ENCODE measurements at regions not wholly inside any gene's neighbourhood (a gene's known extent, or its start where the extent isn't known, plus 50 kb on each side); places are given as distances from the start of the nearest gene placed in this dataset.

DNA sequence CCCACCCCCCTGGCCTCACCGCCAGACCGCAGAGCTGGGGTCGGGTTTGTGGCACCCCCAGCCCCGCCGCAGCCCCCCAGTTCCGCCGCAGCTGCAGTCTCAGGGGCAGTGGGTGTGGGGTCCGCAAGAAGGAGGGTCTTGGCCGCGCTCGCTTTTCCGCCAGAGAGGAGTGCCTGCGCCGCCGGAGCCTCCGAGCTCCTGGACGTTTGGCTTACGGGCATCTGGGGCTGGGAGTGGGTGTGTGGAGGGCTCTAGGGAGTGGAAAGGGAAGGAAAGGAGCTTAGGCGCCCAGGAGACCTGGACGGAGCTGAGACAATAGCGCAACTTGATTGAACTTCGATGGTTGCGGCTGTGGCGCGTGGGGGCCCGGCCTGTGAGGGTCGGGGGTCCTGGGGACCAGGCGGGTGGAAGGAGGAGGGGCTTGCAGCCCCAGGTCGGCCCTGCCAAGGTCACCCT is 88.8 kb upstream of the IPO9 start:
- intact Hi-C loops (cut with DNase I; ENCODE audit: low total_unique reads): no loop called here
- no peaks in the 10 kb centered on the region for H3K36me3 ChIP-seq
- H3K27me3 ChIP-seq: no peaks in the 10 kb centered on the region
- DNase-seq (ENCODE audit: low spot score in 2 of 2): no peak
- H3K27ac ChIP-seq: peak overlapping the region; percentile 74 to 84
- TF ChIP-seq POLR2AphosphoS5 (IDR thresholded peaks at IDR 0.05): no peak
- TF ChIP-seq, protein P1, sequence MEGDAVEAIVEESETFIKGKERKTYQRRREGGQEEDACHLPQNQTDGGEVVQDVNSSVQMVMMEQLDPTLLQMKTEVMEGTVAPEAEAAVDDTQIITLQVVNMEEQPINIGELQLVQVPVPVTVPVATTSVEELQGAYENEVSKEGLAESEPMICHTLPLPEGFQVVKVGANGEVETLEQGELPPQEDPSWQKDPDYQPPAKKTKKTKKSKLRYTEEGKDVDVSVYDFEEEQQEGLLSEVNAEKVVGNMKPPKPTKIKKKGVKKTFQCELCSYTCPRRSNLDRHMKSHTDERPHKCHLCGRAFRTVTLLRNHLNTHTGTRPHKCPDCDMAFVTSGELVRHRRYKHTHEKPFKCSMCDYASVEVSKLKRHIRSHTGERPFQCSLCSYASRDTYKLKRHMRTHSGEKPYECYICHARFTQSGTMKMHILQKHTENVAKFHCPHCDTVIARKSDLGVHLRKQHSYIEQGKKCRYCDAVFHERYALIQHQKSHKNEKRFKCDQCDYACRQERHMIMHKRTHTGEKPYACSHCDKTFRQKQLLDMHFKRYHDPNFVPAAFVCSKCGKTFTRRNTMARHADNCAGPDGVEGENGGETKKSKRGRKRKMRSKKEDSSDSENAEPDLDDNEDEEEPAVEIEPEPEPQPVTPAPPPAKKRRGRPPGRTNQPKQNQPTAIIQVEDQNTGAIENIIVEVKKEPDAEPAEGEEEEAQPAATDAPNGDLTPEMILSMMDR (IDR thresholded peaks at IDR 0.05): no peak
- TF ChIP-seq POLR2A (IDR thresholded peaks at IDR 0.05): no peak
- H3K4me1 ChIP-seq: peaks cover 2 to 7% of the 10 kb centered on the region in 2 donors
- H3K4me3 ChIP-seq: peak overlapping the region; percentile 69 to 84 (median 70)
- H3K9me3 ChIP-seq: no peaks in the 10 kb centered on the region

DNA sequence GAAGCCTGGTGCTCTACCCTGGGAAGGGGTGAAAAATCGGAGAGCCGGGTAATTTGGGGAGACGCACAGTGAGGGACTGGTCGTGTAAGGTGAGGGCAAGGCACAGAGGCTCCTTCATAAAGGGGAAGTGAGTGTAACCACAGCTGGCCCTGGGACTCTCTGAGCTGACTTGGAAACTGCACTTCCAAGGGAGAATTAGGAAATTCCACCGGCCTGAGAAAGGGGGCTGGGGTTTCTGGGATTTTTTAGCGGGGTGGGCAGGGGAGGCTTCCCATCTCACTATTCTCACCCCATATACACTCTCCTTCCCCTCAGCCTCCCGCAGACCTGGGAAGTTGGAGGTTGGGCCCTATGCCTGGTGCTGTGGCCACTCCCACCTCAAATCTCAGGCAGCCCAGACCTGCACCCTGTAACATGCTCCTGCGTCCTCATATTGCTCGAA is 88.3 kb upstream of the IPO9 start:
- intact Hi-C loops (cut with DNase I; ENCODE audit: low total_unique reads): no loop called here
- TF ChIP-seq POLR2AphosphoS5 (IDR thresholded peaks at IDR 0.05) (no peak), POLR2A (IDR thresholded peaks at IDR 0.05) (no peak)
- TF ChIP-seq, protein P1 (IDR thresholded peaks at IDR 0.05): no peak
- Histone ChIP-seq H3K9me3 (no peaks in the 10 kb centered on the region), H3K27me3 (no peaks in the 10 kb centered on the region), H3K4me1 (peaks cover 2 to 7% of the 10 kb centered on the region in 2 donors), H3K36me3 (no peaks in the 10 kb centered on the region), H3K27ac (peak overlapping the region; percentile 74 to 84), H3K4me3 (peak overlapping the region; percentile 69 to 84 (median 70))
- no peak for DNase-seq (ENCODE audit: low spot score in 2 of 2)

DNA sequence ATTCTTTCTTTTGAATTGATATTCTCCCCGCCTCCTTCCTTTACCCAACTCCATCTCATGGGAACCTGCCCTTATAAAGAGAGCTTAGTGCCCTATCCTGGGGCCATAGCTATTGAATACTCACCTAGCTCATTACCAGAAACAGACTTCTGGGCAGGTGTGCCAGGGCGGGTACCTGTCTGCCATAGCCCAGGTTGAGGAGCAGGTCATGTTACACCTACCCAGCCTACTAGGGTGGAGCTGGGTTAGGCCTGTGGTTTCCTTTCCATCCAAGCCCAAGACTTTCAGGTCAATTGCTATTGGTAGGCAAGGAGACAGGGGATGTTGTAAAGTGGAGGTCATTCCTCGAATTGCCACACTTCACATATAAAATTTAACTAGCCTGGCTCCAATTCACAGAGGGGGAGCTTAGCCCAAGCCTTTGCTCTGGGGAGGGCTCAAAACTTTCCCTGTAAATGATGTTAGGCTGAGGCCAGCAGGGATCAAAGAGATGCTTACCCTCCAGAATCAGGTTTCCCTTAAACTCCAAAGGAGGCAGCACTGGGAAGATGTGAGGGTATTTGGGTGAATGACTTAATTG is 87.1 kb upstream of the IPO9 start:
- Histone ChIP-seq H3K9me3 (no peaks in the 10 kb centered on the region), H3K36me3 (no peaks in the 10 kb centered on the region), H3K27ac (peak overlapping the region in 1 of 2 donors; percentile 14), H3K4me3 (no peak overlapping the region), H3K4me1 (peaks cover 2 to 7% of the 10 kb centered on the region in 2 donors), H3K27me3 (no peaks in the 10 kb centered on the region)
- TF ChIP-seq POLR2A (IDR thresholded peaks at IDR 0.05) (no peak), POLR2AphosphoS5 (IDR thresholded peaks at IDR 0.05) (no peak)
- TF ChIP-seq, protein P1 (IDR thresholded peaks at IDR 0.05): no peak
- no peak for DNase-seq (ENCODE audit: low spot score in 2 of 2)
- intact Hi-C loops (cut with DNase I; ENCODE audit: low total_unique reads): no loop called here

DNA sequence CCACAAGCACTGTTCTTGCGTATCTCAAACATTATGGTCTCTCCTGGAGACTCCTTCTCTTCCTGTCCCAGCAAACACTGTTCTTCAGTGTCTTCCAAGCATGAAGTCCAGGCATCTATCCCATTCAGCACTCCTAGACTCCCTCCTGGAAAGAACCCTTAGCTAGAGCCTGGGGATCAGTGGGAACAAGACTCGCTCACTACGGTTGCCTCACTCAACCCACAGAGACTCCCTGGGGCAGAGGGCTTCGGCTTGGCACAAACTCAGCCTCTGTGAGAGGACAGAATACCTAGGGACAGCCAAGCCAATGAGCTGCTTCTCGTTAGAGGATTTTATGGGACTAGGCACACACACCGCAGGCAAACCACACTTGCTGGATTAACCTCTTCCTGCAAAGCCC is 86.5 kb upstream of the IPO9 start:
- intact Hi-C loops (cut with DNase I; ENCODE audit: low total_unique reads): no loop called here
- H3K4me3 ChIP-seq: no peak overlapping the region
- no peaks in the 10 kb centered on the region for H3K27me3 ChIP-seq
- no peak for DNase-seq (ENCODE audit: low spot score in 2 of 2)
- no peaks in the 10 kb centered on the region for H3K36me3 ChIP-seq
- H3K9me3 ChIP-seq: no peaks in the 10 kb centered on the region
- peak overlapping the region in 1 of 2 donors; percentile 14 for H3K27ac ChIP-seq
- peaks cover 2 to 7% of the 10 kb centered on the region in 2 donors for H3K4me1 ChIP-seq
- TF ChIP-seq, protein P1 (IDR thresholded peaks at IDR 0.05): no peak
- no peak for TF ChIP-seq POLR2AphosphoS5 (IDR thresholded peaks at IDR 0.05)
- no peak for TF ChIP-seq POLR2A (IDR thresholded peaks at IDR 0.05)

DNA sequence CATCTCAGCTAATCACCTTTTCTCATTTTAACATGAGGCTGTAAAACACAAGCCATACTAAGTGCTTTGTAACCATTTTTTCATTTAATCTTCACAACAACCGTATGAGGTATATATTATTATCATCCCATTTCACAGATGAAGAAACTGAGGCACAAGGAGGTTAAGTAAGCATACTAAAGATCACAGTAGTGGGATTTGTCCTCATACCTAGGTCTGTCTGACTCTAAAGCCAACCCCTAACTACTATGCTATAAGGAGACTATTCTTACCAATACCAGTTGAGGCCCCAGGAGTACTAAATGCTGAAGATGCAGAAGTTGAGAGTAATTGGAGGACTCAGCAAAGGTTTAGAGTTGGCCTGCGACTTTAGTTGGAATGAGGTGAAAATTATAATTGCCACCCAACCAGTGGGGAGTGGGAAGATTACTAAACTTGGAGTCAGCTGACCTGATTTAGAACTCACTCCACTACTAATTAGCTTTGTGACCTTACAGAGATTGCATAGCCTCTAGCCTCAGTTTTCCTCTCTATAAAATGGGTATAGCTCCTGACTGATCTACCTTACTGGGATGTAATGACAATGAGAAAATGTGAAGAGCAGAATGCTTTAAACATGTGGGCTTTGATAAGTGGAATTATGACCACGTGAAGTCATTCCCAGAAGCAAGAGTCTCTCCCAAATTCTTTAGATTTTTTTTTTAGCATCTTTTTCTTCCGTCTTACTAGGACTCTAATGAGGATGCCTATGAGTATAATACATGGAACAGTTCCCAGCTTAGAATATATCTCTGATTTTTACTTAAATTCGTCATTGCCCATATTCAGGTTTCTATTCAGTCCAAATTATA is 85.8 kb upstream of the IPO9 start:
- Histone ChIP-seq H3K27me3 (no peaks in the 10 kb centered on the region), H3K4me3 (no peak overlapping the region), H3K36me3 (no peaks in the 10 kb centered on the region), H3K4me1 (peaks cover 2 to 7% of the 10 kb centered on the region in 2 donors), H3K27ac (no peak overlapping the region), H3K9me3 (no peaks in the 10 kb centered on the region)
- intact Hi-C loops (cut with DNase I; ENCODE audit: low total_unique reads): no loop called here
- no peak for TF ChIP-seq POLR2AphosphoS5 (IDR thresholded peaks at IDR 0.05)
- TF ChIP-seq POLR2A (IDR thresholded peaks at IDR 0.05): no peak
- TF ChIP-seq, protein P1 (IDR thresholded peaks at IDR 0.05): no peak
- DNase-seq (ENCODE audit: low spot score in 2 of 2): no peak
